ENCODE measurements at regions not wholly inside any gene's neighbourhood (a gene's known extent, or its start where the extent isn't known, plus 50 kb on each side); places are given as distances from the start of the nearest gene placed in this dataset.
"Not testable (repeated sequence)": the region's sequence is repeated elsewhere in the genome, so short reads cannot be mapped to it uniquely, and the experiment has no call there.

- DNase-seq = no peak
These were observed 1371.0 kb downstream of the KCNT2 start for GRCh38 chr1:195236991-195237889.

GRCh38 chr1:195218428-195219212, 1389.6 kb downstream of the KCNT2 start:
- DNase-seq = no peak

- DNase-seq = no peak
These were observed 1406.0 kb downstream of the KCNT2 start for GRCh38 chr1:195202241-195202640.

GRCh38 chr1:195200772-195201171, 1407.5 kb downstream of the KCNT2 start:
- no peak for DNase-seq

- no peak for DNase-seq
These were observed 1411.1 kb downstream of the KCNT2 start for GRCh38 chr1:195197116-195197515.

- DNase-seq = no peak
These were observed 1412.7 kb downstream of the KCNT2 start for GRCh38 chr1:195195423-195196057.

GRCh38 chr1:195193134-195193533, 1415.1 kb downstream of the KCNT2 start:
- DNase-seq = no peak

GRCh38 chr1:195188821-195189220, 1419.4 kb downstream of the KCNT2 start:
- no peak for DNase-seq

GRCh38 chr1:195186544-195186943, 1421.7 kb downstream of the KCNT2 start:
- DNase-seq = no peak

GRCh38 chr1:195185736-195186135, 1422.5 kb downstream of the KCNT2 start:
- no peak for DNase-seq

GRCh38 chr1:195185321-195185720, 1422.9 kb downstream of the KCNT2 start:
- no peak for DNase-seq

- no peak for DNase-seq
These were observed 1434.5 kb downstream of the KCNT2 start for GRCh38 chr1:195173753-195174152.

GRCh38 chr1:195159795-195160194, 1448.4 kb downstream of the KCNT2 start:
- not testable (repeated sequence) for DNase-seq

- no peak for DNase-seq
These were observed 1450.1 kb downstream of the KCNT2 start for GRCh38 chr1:195158091-195158490.

- no peak for DNase-seq
These were observed 1455.1 kb downstream of the KCNT2 start for GRCh38 chr1:195153107-195153506.

- no peak for DNase-seq
These were observed 1457.5 kb downstream of the KCNT2 start for GRCh38 chr1:195150768-195151167.

GRCh38 chr1:195141294-195141693, 1466.9 kb downstream of the KCNT2 start:
- no peak for DNase-seq

- no peak for DNase-seq
These were observed 1477.6 kb downstream of the KCNT2 start for GRCh38 chr1:195130598-195130997.

- no peak for DNase-seq
These were observed 1485.7 kb downstream of the KCNT2 start for GRCh38 chr1:195122497-195122896.

GRCh38 chr1:195113471-195113870, 1494.8 kb downstream of the KCNT2 start:
- DNase-seq = no peak

GRCh38 chr1:195105773-195106172, 1502.5 kb downstream of the KCNT2 start:
- DNase-seq = no peak

GRCh38 chr1:195105281-195105680, 1503.0 kb downstream of the KCNT2 start:
- no peak for DNase-seq

Measured in amygdala (tissue), 56 donors.